Stimulated activated naive CD8-positive, alpha-beta T cell treated with anti-CD3 and anti-CD28 coated beads, Interleukin-15, amount 100 ng/mL, for 72 hours (primary cell): ENCODE measurements at regions not wholly inside any gene's neighbourhood (a gene's known extent, or its start where the extent isn't known, plus 50 kb on each side); places are given as distances from the start of the nearest gene placed in this dataset.

Source experiments
- ATAC-seq: fragments of 150-1000 bp; cut with Tn5 transposase; 2 replicates; pipeline ENCODE4 v1.10.0; 2021; ENCODE audit warnings: mild to moderate bottlenecking, moderate library complexity
- DNase-seq, 2 donors: peaks; one replicate each; pipeline ENCODE4 v3.0.0; 2021 to 2022
- H3K27ac Mint-ChIP-seq, 2 donors: one replicate each; pipeline ENCODE4 v1.8.0; 2022; ENCODE audit warnings: mild to moderate bottlenecking in 2 of 2, mixed read lengths in 2 of 2, moderate library complexity in 2 of 2
- H3K27me3 Mint-ChIP-seq: one replicate; pipeline ENCODE4 v1.8.0; 2022; ENCODE audit warnings: mixed read lengths
- H3K4me1 Mint-ChIP-seq: one replicate; pipeline ENCODE4 v1.8.0; 2022; ENCODE audit warnings: mild to moderate bottlenecking, mixed read lengths
- H3K4me3 Mint-ChIP-seq, 2 donors: one replicate each; pipeline ENCODE4 v1.8.0; 2022; ENCODE audit warnings: mild to moderate bottlenecking in 2 of 2, mixed read lengths in 2 of 2, moderate library complexity in 1 of 2
- H3K9me3 Mint-ChIP-seq, 2 donors: one replicate each; pipeline ENCODE4 v1.8.0; 2022; ENCODE audit warnings: mixed read lengths in 2 of 2

- no peaks in the 10 kb centered on the region for H3K4me1 Mint-ChIP-seq
- no peak overlapping the region for H3K27ac Mint-ChIP-seq
- no peak overlapping the region for H3K4me3 Mint-ChIP-seq
- ATAC-seq (no peak), DNase-seq (no peak)
- H3K27me3 Mint-ChIP-seq = no peaks in the 10 kb centered on the region
- peaks cover 0 to 8% of the 10 kb centered on the region in 2 donors for H3K9me3 Mint-ChIP-seq
These were observed 597.5 kb downstream of the SLC4A3 start for GRCh38 chr2:220224691-220225543.

DNA sequence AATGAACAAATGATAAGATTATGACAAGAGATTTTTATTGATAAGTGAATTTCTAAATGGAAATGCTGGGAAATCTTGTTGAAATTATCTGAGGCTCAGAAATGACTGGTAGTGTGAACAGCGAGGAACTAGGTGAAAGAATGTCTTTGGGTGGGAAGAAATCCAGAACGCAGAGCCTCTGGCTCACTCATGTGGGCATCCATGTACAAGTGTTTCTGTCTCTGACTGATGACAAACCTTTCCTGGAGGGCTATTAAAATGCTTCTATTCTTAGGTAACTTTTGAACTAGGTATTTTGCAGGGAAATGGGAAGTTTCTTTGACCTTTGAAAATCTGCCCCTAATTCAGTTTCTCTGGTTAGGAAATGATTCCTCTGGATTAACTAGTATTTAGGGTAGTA is 598.6 kb downstream of the SLC4A3 start:
- ATAC-seq = no peak
- H3K9me3 Mint-ChIP-seq = peaks cover 0 to 8% of the 10 kb centered on the region in 2 donors
- no peak for DNase-seq
- no peaks in the 10 kb centered on the region for H3K4me1 Mint-ChIP-seq
- H3K27ac Mint-ChIP-seq = no peak overlapping the region
- no peak overlapping the region for H3K4me3 Mint-ChIP-seq
- no peaks in the 10 kb centered on the region for H3K27me3 Mint-ChIP-seq

- Mint-ChIP-seq H3K27ac (no peak overlapping the region), H3K4me3 (no peak overlapping the region), H3K4me1 (no peaks in the 10 kb centered on the region), H3K9me3 (peaks cover 0 to 8% of the 10 kb centered on the region in 2 donors), H3K27me3 (no peaks in the 10 kb centered on the region)
- ATAC-seq (no peak), DNase-seq (no peak)
These were observed 599.1 kb downstream of the SLC4A3 start for GRCh38 chr2:220226546-220226945.

GRCh38 chr2:220227266-220227920 is 600.0 kb downstream of the SLC4A3 start:
- Mint-ChIP-seq H3K4me1 (no peaks in the 10 kb centered on the region), H3K27me3 (no peaks in the 10 kb centered on the region), H3K9me3 (peaks cover 0 to 8% of the 10 kb centered on the region in 2 donors), H3K27ac (no peak overlapping the region), H3K4me3 (no peak overlapping the region)
- DNase-seq = no peak
- ATAC-seq = no peak

DNA sequence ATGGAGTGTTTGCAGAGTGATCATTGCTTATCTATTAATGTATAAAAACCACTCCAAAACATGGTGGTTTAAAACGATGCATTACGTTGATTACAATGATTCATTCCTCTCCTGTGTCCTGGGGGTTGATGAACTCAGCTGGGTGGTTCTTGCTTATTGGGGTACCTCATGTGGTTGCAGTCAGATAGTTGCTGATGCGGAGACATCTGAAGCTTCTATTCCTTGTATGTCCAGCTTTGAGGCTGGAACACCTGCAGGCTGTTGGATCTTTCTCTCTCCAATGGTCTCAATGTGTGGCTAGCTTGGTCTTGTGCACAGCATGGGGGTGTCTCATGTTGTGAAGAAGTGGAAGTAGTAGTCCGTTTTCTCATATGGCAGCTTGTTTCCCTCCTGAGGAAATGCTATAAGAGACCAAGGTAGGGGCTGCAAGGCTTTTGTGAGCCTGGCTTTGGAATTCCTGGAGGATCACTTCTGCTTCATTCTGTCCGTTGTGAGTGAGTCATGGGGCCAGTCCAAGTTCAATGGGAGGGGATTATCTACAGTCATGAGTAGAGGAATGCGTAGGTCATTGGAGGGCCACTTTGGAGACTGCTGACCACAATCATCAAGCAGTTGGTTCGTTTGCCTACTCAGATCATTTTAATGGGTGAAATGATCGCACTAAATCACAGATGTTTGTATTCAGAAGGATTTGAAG is 601.0 kb downstream of the SLC4A3 start:
- no peak for DNase-seq

DNA sequence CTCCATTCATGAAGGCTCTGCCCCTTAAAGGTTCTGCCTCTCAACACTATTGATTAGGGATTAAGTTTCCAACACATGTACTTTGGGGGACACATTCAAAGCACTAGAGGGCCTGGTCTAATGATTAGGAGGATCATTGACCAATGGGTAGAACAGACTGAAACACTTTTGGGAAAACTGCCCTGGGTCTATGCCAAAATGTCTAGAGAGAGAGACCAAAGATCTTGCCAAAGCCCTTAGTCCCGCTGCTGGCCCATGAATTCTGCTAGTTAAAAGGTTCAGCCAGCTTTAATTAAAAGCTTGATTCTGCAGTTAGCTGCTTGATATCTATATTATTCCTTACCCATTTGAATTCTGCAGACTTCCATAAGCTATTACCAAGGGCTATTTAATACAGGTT is 613.2 kb downstream of the SLC4A3 start:
- H3K4me3 Mint-ChIP-seq = no peak overlapping the region
- H3K27me3 Mint-ChIP-seq = no peaks in the 10 kb centered on the region
- H3K27ac Mint-ChIP-seq = no peak overlapping the region
- no peak for DNase-seq
- no peak for ATAC-seq
- H3K9me3 Mint-ChIP-seq = peaks cover 0 to 7% of the 10 kb centered on the region in 2 donors
- H3K4me1 Mint-ChIP-seq = no peaks in the 10 kb centered on the region

More for the DNA sequence above, 601.0 kb downstream of the SLC4A3 start:
- H3K9me3 Mint-ChIP-seq = peaks cover 0 to 8% of the 10 kb centered on the region in 2 donors
- H3K27me3 Mint-ChIP-seq = no peaks in the 10 kb centered on the region
- H3K4me1 Mint-ChIP-seq = no peaks in the 10 kb centered on the region
- H3K4me3 Mint-ChIP-seq = no peak overlapping the region
- no peak overlapping the region for H3K27ac Mint-ChIP-seq
- no peak for ATAC-seq

GRCh38 chr2:220241423-220241822 is 614.0 kb downstream of the SLC4A3 start:
- no peak overlapping the region for H3K4me3 Mint-ChIP-seq
- no peaks in the 10 kb centered on the region for H3K4me1 Mint-ChIP-seq
- no peak overlapping the region for H3K27ac Mint-ChIP-seq
- DNase-seq (no peak), ATAC-seq (no peak)
- H3K9me3 Mint-ChIP-seq = peaks cover 0 to 2% of the 10 kb centered on the region in 2 donors
- no peaks in the 10 kb centered on the region for H3K27me3 Mint-ChIP-seq

GRCh38 chr2:220243571-220243970 is 616.1 kb downstream of the SLC4A3 start:
- no peaks in the 10 kb centered on the region for H3K4me1 Mint-ChIP-seq
- H3K4me3 Mint-ChIP-seq = no peak overlapping the region
- no peaks in the 10 kb centered on the region for H3K27me3 Mint-ChIP-seq
- DNase-seq (no peak), ATAC-seq (no peak)
- H3K27ac Mint-ChIP-seq = no peak overlapping the region
- H3K9me3 Mint-ChIP-seq = no peaks in the 10 kb centered on the region

DNA sequence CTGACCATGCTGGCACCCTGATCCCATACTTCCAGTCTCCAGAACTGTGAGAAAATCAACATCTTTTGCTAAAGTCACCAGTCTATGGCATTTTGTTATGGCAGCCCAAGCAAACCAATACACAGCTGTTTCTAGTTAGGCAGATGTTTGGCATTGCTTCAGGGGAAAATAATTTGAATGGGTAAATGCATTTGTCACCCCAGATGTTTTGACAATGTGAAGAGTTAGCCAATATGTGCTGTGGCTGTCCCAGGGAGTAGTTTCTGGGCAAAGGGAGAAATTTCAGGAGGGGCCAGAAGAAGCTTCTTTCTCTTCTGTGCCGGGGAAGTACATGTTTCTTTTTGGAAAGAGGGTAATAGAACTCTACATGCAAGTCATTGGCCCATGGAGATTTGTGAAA is 619.0 kb downstream of the SLC4A3 start:
- no peak overlapping the region for H3K27ac Mint-ChIP-seq
- H3K4me3 Mint-ChIP-seq = no peak overlapping the region
- H3K9me3 Mint-ChIP-seq = peaks cover 0 to 13% of the 10 kb centered on the region in 2 donors
- ATAC-seq = no peak
- H3K4me1 Mint-ChIP-seq = no peaks in the 10 kb centered on the region
- no peaks in the 10 kb centered on the region for H3K27me3 Mint-ChIP-seq
- DNase-seq = no peak

GRCh38 chr2:220247588-220248350 is 620.3 kb downstream of the SLC4A3 start:
- H3K27me3 Mint-ChIP-seq = no peaks in the 10 kb centered on the region
- ATAC-seq (no peak), DNase-seq (no peak)
- H3K9me3 Mint-ChIP-seq = peaks cover 4 to 13% of the 10 kb centered on the region in 2 donors
- no peak overlapping the region for H3K4me3 Mint-ChIP-seq
- H3K4me1 Mint-ChIP-seq = no peaks in the 10 kb centered on the region
- H3K27ac Mint-ChIP-seq = no peak overlapping the region

GRCh38 chr2:220259662-220260061 is 632.2 kb downstream of the SLC4A3 start:
- Mint-ChIP-seq H3K9me3 (no peaks in the 10 kb centered on the region), H3K27ac (no peak overlapping the region), H3K4me1 (no peaks in the 10 kb centered on the region), H3K4me3 (no peak overlapping the region), H3K27me3 (no peaks in the 10 kb centered on the region)
- DNase-seq (no peak), ATAC-seq (no peak)

- Mint-ChIP-seq H3K27ac (no peak overlapping the region), H3K9me3 (no peaks in the 10 kb centered on the region), H3K4me1 (no peaks in the 10 kb centered on the region), H3K27me3 (no peaks in the 10 kb centered on the region), H3K4me3 (no peak overlapping the region)
- ATAC-seq = no peak
- DNase-seq = no peak
These were observed 635.9 kb downstream of the SLC4A3 start for GRCh38 chr2:220263300-220263699.

- Mint-ChIP-seq H3K27me3 (no peaks in the 10 kb centered on the region), H3K4me3 (no peak overlapping the region), H3K27ac (no peak overlapping the region), H3K9me3 (no peaks in the 10 kb centered on the region), H3K4me1 (no peaks in the 10 kb centered on the region)
- DNase-seq (no peak), ATAC-seq (no peak)
These were observed 641.9 kb downstream of the SLC4A3 start for GRCh38 chr2:220269367-220269766.

GRCh38 chr2:220270481-220271070 is 643.1 kb downstream of the SLC4A3 start:
- Mint-ChIP-seq H3K27me3 (no peaks in the 10 kb centered on the region), H3K9me3 (peaks cover 0 to 4% of the 10 kb centered on the region in 2 donors), H3K4me1 (no peaks in the 10 kb centered on the region), H3K27ac (no peak overlapping the region), H3K4me3 (no peak overlapping the region)
- DNase-seq (no peak), ATAC-seq (no peak)

- DNase-seq (no peak), ATAC-seq (no peak)
- H3K4me1 Mint-ChIP-seq = no peaks in the 10 kb centered on the region
- H3K27me3 Mint-ChIP-seq = no peaks in the 10 kb centered on the region
- H3K4me3 Mint-ChIP-seq = no peak overlapping the region
- no peak overlapping the region for H3K27ac Mint-ChIP-seq
- peaks cover 4 to 6% of the 10 kb centered on the region in 2 donors for H3K9me3 Mint-ChIP-seq
These were observed 645.2 kb downstream of the SLC4A3 start for GRCh38 chr2:220272656-220273055.
